ENCODE measurements at regions not wholly inside any gene's neighbourhood (a gene's known extent, or its start where the extent isn't known, plus 50 kb on each side); places are given as distances from the start of the nearest gene placed in this dataset.

- no peak for TF ChIP-seq CTCF (IDR thresholded peaks at IDR 0.05)
- TF ChIP-seq EP300 (IDR thresholded peaks at IDR 0.05): no peak
- TF ChIP-seq POLR2AphosphoS5 (IDR thresholded peaks at IDR 0.05): no peak
- no peak for TF ChIP-seq POLR2A (IDR thresholded peaks at IDR 0.05; ENCODE audit: low read depth)
Observed at GRCh38 chr4:66949419-66949818, 595.9 kb downstream of the CENPC start.

All from esophagus muscularis mucosa (tissue), 4 donors.